K562 (cell line): ENCODE measurements at regions not wholly inside any gene's neighbourhood (a gene's known extent, or its start where the extent isn't known, plus 50 kb on each side); places are given as distances from the start of the nearest gene placed in this dataset.

Experiments used
- ATAC-seq: fragments of 200-7000 bp; cut with Tn5 transposase; 3 replicates; pipeline ENCODE4 v1.9.1; 2020; ENCODE audit warnings: moderate library complexity
- BruUV-seq: library from RNA; stranded (reverse); fragments of 400-500 nt; replicated peaks from 2 replicates; lab custom pipeline; 2021; lab: Mats Ljungman, UMichigan
- CTCF ChIA-PET: fragments of 300-600 bp; formaldehyde crosslinking; extraction: SDS; loops from one replicate; lab custom pipeline; 2021; ENCODE audit warnings: low intra/inter-chr PET ratio; lab: Yijun Ruan, JAX
- POLR2A ChIA-PET: fragments of 300-600, 350-650 bp; sonication (Branson Sonifier 250); formaldehyde crosslinking; extraction: SDS; loops from one replicate; lab custom pipeline; 2021; ENCODE audit warnings: antibody characterized with exemption, inconsistent platforms; lab: Yijun Ruan, JAX
- DNase-seq, 4 experiments: peaks; one replicate each; pipeline versions ENCODE4 v3.0.0 to v3.0.0-alpha.2; 2011 to 2018; ENCODE audit warnings: low spot score in 3 of 4, mixed read lengths in 3 of 4; ENCODE audit errors: extremely low read depth in 1 of 4
- FAIRE-seq: peaks from 2 replicates; lab custom pipeline; 2011; peaks lifted over from hg19 to GRCh38; lab: Jason Lieb, UNC
- H2AFZ ChIP-seq: 2 replicates; pipeline ENCODE4 v1.6.0; 2011; ENCODE audit warnings: low read depth, low read length, control low read depth, inconsistent platforms
- H3K27ac ChIP-seq: fragments of 200-600 bp; 3 replicates; pipeline ENCODE4 v1.8.0; 2011; ENCODE audit warnings: low read depth, mild to moderate bottlenecking, control low read depth, inconsistent platforms, low read length, moderate library complexity, mixed read lengths; ENCODE audit errors: extremely low read depth
- H3K27me3 ChIP-seq, 2 experiments: fragments of 300-600 bp in 1 of 2; 2 replicates in 1 of 2; 3 replicates in 1 of 2; pipeline versions ENCODE4 v1.6.0 to v1.8.0; 2011; ENCODE audit warnings: inconsistent platforms in 2 of 2, low read length in 2 of 2, mild to moderate bottlenecking in 1 of 2, mixed read lengths in 1 of 2, moderate library complexity in 1 of 2; ENCODE audit not compliant: control insufficient read depth in 2 of 2, insufficient read depth in 2 of 2
- H3K36me3 ChIP-seq: fragments of 300-600 bp; 3 replicates; pipeline ENCODE4 v1.8.0; 2011; ENCODE audit warnings: mild to moderate bottlenecking, low read length, inconsistent platforms; ENCODE audit not compliant: control insufficient read depth, insufficient read depth
- H3K4me1 ChIP-seq, 2 experiments: fragments of 200-600 bp in 1 of 2; replicated peaks in 1 of 2; 2 replicates in 1 of 2; 3 replicates in 1 of 2; pipeline versions ENCODE4 v1.5.1 to v1.8.0; 2011; ENCODE audit warnings: inconsistent platforms in 2 of 2, low read length in 2 of 2, mild to moderate bottlenecking in 1 of 2, mixed read lengths in 1 of 2, moderate library complexity in 1 of 2; ENCODE audit not compliant: control insufficient read depth in 2 of 2, insufficient read depth in 2 of 2
- H3K4me2 ChIP-seq: 2 replicates; pipeline ENCODE4 v1.6.1; 2011; ENCODE audit warnings: low read length, control low read depth, inconsistent platforms, mixed read lengths; ENCODE audit not compliant: insufficient read depth
- H3K4me3 ChIP-seq: fragments of 200-600 bp; sonication (generic), shearing (Covaris generic); 2 replicates; pipeline ENCODE4 v1.5.1; 2016; ENCODE audit warnings: control low read depth, inconsistent platforms
- H3K79me2 ChIP-seq: fragments of 200-600 bp; 3 replicates; pipeline ENCODE4 v1.8.0; 2011; ENCODE audit warnings: low read length, inconsistent platforms; ENCODE audit not compliant: control insufficient read depth, insufficient read depth
- H3K9ac ChIP-seq, 2 experiments: 2 replicates each; pipeline versions ENCODE4 v1.6.0 to v1.6.1; 2011; ENCODE audit warnings: low read depth in 2 of 2, low read length in 2 of 2, control low read depth in 1 of 2, inconsistent platforms in 1 of 2, mild to moderate bottlenecking in 1 of 2, mixed read lengths in 1 of 2; ENCODE audit not compliant: insufficient read depth in 1 of 2
- H3K9me1 ChIP-seq: one replicate; pipeline ENCODE4 v1.6.0; 2011; ENCODE audit warnings: inconsistent platforms, mild to moderate bottlenecking, low read length, moderate library complexity; ENCODE audit not compliant: control insufficient read depth, insufficient read depth
- H3K9me3 ChIP-seq: replicated peaks from 2 replicates; pipeline ENCODE4 v1.5.1; 2011; ENCODE audit warnings: low read depth, low read length, inconsistent platforms; ENCODE audit not compliant: control insufficient read depth, insufficient read depth
- H4K20me1 ChIP-seq: replicated peaks from 2 replicates; pipeline ENCODE4 v1.6.1; 2011; ENCODE audit warnings: low read length, inconsistent platforms, mixed read lengths; ENCODE audit not compliant: control insufficient read depth, insufficient read depth
- ATF3 ChIP-seq, 2 experiments: fragments of 450-650 bp in 1 of 2; sonication (generic) in 1 of 2; formaldehyde crosslinking in 1 of 2; IDR thresholded peaks in 1 of 2; conservative IDR thresholded peaks in 1 of 2; 2 replicates each; pipeline versions ENCODE4 v1.6.1 to v1.8.1; 2016 to 2023; ENCODE audit warnings: mild to moderate bottlenecking in 2 of 2, moderate library complexity in 2 of 2, inconsistent platforms in 1 of 2, missing genetic modification reagents in 1 of 2
- BRCA1 ChIP-seq, 2 experiments: fragments of 450-650 bp in 1 of 2; sonication (generic) in 1 of 2; formaldehyde crosslinking in 1 of 2; IDR thresholded peaks; 2 replicates each; pipeline versions ENCODE4 v1.5.0 to v1.6.1; 2017 to 2020; ENCODE audit warnings: mild to moderate bottlenecking in 1 of 2, missing genetic modification reagents in 1 of 2
- C11orf30 ChIP-seq: fragments of 450-650 bp; IDR thresholded peaks from 2 replicates; pipeline ENCODE4 v1.6.1; 2016; ENCODE audit warnings: low read depth, mild to moderate bottlenecking
- CEBPG ChIP-seq, 3 experiments: fragments of 200-800 bp in 1 of 3; sonication (Bioruptor generic) in 1 of 3; sonication (generic) in 1 of 3; formaldehyde crosslinking in 1 of 3; IDR thresholded peaks in 2 of 3; conservative IDR thresholded peaks in 1 of 3; 2 replicates each; pipeline versions ENCODE4 v1.6.1 to v1.8.0; 2016 to 2022; ENCODE audit warnings: missing compliant biosample characterization in 2 of 3, missing genetic modification characterization in 2 of 3, mild to moderate bottlenecking in 1 of 3, missing genetic modification reagents in 1 of 3
- GABPB1 ChIP-seq: sonication (generic); formaldehyde crosslinking; IDR thresholded peaks from 2 replicates; pipeline ENCODE4 v1.8.0; 2022; ENCODE audit warnings: mild to moderate bottlenecking, missing genetic modification reagents
- MBD2 ChIP-seq: sonication (generic); IDR thresholded peaks from 2 replicates; pipeline ENCODE4 v1.6.1; 2016; ENCODE audit warnings: low read depth, borderline replicate concordance
- PML ChIP-seq: IDR thresholded peaks from 2 replicates; pipeline ENCODE4 v1.6.1; 2012; ENCODE audit warnings: low read length, inconsistent platforms
- RAD21 ChIP-seq, 2 experiments: fragments of 250-450 bp in 1 of 2; fragments of 450-650 bp in 1 of 2; sonication (Bioruptor Pico) in 1 of 2; formaldehyde crosslinking in 1 of 2; IDR thresholded peaks in 1 of 2; conservative IDR thresholded peaks in 1 of 2; 2 replicates each; pipeline versions ENCODE4 v1.4.0 to v1.8.0; 2020 to 2022; ENCODE audit warnings: mild to moderate bottlenecking in 2 of 2, moderate library complexity in 1 of 2
- TRIM24 ChIP-seq, 2 experiments: fragments of 450-650 bp; IDR thresholded peaks; 2 replicates each; pipeline ENCODE4 v1.6.1; 2016
- ZBED1 ChIP-seq: IDR thresholded peaks from 2 replicates; pipeline ENCODE4 v1.6.1; 2014
- ZNF583 ChIP-seq: fragments of 250-450 bp; sonication (Bioruptor Pico); IDR thresholded peaks from 2 replicates; pipeline ENCODE4 v1.4.0; 2020
- WGBS: fragments of 100-300 bp; shearing (Covaris generic); methylation state at CpG from one replicate; pipeline ENCODE4 v1.1.6; 2016; ENCODE audit warnings: low coverage, mixed read lengths; ENCODE audit not compliant: insufficient coverage; ENCODE audit errors: missing lambda C conversion rate; 5-methylcytosine and 5-hydroxymethylcytosine counted together
- in situ Hi-C: fragments of 300-500 bp; cut with MboI; formaldehyde crosslinking; loops from 4 replicates; pipeline ENCODE4 v1.15.0; 2018; ENCODE audit warnings: inconsistent platforms, mixed read lengths
- intact Hi-C: fragments of 100-400 bp; cut with micrococcal nuclease; formaldehyde crosslinking; loops from 2 replicates; pipeline ENCODE4 v1.14.2; 2022
- TF ChIP-seq, protein P1 (sequence below): fragments of 450-650 bp; formaldehyde crosslinking; IDR thresholded peaks from 2 replicates; pipeline ENCODE4 v1.4.0; 2022; ENCODE audit warnings: mild to moderate bottlenecking, moderate library complexity
- TF ChIP-seq, protein P2 (sequence below): fragments of 450-650 bp; formaldehyde crosslinking; conservative IDR thresholded peaks from 2 replicates; pipeline ENCODE4 v1.4.0; 2022; ENCODE audit warnings: mild to moderate bottlenecking, missing genetic modification characterization
- TF ChIP-seq, protein P3 (sequence below), 2 experiments: fragments of 150-350 bp in 1 of 2; IDR thresholded peaks; 2 replicates each; pipeline ENCODE4 v1.6.1; 2012 to 2016; ENCODE audit warnings: low read depth in 2 of 2, low read length in 2 of 2, mild to moderate bottlenecking in 1 of 2, moderate library complexity in 1 of 2

GRCh38 chr4:187617113-187617512 lies 378.5 kb upstream of the ZFP42 start (continued):
- peak; percentile 71; the same call in 1 of the 2 replicates for TF ChIP-seq ATF3 (IDR thresholded peaks at IDR 0.05)
- TF ChIP-seq ATF3 (CRISPR knock-in tag; conservative IDR thresholded peaks at IDR 0.05): no peak
- peak; percentile 29 to 85; a peak in 2 of 4 replicates for TF ChIP-seq TRIM24 (IDR thresholded peaks at IDR 0.05)
- TF ChIP-seq ZNF583 (CRISPR knock-in tag): no peak
- TF ChIP-seq, protein P1, sequence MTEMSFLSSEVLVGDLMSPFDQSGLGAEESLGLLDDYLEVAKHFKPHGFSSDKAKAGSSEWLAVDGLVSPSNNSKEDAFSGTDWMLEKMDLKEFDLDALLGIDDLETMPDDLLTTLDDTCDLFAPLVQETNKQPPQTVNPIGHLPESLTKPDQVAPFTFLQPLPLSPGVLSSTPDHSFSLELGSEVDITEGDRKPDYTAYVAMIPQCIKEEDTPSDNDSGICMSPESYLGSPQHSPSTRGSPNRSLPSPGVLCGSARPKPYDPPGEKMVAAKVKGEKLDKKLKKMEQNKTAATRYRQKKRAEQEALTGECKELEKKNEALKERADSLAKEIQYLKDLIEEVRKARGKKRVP (CRISPR knock-in tag): peak; percentile 93
- no peak for TF ChIP-seq PML
- TF ChIP-seq CEBPG (CRISPR knock-in tag; IDR thresholded peaks at IDR 0.05): peak; percentile 54
- TF ChIP-seq CEBPG (tag; conservative IDR thresholded peaks at IDR 0.05 in 1 of 2, IDR thresholded peaks at IDR 0.05 in 1 of 2): peak; percentile 98

DNA sequence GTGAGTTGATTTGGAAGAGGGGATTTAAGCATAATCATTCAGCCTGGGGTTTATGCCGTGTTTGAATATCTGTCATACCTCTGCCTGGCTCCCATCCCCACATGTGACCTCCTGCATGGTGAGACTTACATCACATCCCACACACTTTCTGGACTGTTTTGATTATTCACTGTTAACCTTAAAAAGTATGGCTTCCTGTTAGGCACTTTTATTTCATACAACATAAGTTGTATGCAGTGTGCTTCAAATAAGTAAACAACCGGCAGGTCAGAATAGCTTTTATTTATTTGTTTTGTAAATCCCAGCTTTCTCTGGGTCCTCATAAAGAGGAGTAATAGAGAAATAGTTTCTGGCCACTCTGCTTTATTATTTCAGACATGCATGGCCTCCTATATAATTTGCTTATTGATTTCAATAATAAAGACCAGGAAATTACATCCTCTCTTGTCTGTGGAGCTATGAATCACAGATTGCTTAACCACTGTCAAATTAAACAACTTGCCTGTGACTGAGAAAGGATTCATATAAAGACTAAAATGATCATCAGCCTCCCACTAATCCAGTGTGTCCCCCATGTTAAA lies 376.8 kb upstream of the ZFP42 start:
- ChIA-PET POLR2A (interaction anchor here (0.6 kb wide), 1 partner anchor 11 kb away, joined by 3 read pairs; no protein-coding TSS in a partner anchor), CTCF (no interaction called here)
- no peaks in the 10 kb centered on the region for H3K79me2 ChIP-seq
- H3K9ac ChIP-seq: no peak overlapping the region
- no TSS peak for BruUV-seq
- H3K4me1 ChIP-seq: no peaks in the 10 kb centered on the region
- intact Hi-C loops (no loop called here), in situ Hi-C loops (no loop called here)
- H3K4me2 ChIP-seq: no peak overlapping the region
- FAIRE-seq (no peak), ATAC-seq (no peak), DNase-seq (no peak)
- no peaks in the 10 kb centered on the region for H3K36me3 ChIP-seq
- H3K9me3 ChIP-seq: no peaks in the 10 kb centered on the region; the same call in 1 of the 2 replicates
- H3K27me3 ChIP-seq: no peaks in the 10 kb centered on the region
- H3K4me3 ChIP-seq: no peak overlapping the region
- no peaks in the 10 kb centered on the region for H3K9me1 ChIP-seq
- no peak overlapping the region for H2AFZ ChIP-seq
- H3K27ac ChIP-seq: no peak overlapping the region
- WGBS: 7% methylated on average over 2 of the region's 2 CpGs
- H4K20me1 ChIP-seq: no peaks in the 10 kb centered on the region
- TF ChIP-seq C11orf30: no peak
- no peak for TF ChIP-seq RAD21 (CRISPR knock-in tag; conservative IDR thresholded peaks at IDR 0.05 in 1 of 2, IDR thresholded peaks at IDR 0.05 in 1 of 2)
- TF ChIP-seq, protein P2, sequence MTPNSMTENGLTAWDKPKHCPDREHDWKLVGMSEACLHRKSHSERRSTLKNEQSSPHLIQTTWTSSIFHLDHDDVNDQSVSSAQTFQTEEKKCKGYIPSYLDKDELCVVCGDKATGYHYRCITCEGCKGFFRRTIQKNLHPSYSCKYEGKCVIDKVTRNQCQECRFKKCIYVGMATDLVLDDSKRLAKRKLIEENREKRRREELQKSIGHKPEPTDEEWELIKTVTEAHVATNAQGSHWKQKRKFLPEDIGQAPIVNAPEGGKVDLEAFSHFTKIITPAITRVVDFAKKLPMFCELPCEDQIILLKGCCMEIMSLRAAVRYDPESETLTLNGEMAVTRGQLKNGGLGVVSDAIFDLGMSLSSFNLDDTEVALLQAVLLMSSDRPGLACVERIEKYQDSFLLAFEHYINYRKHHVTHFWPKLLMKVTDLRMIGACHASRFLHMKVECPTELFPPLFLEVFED (CRISPR knock-in tag): no peak
- TF ChIP-seq ZBED1: no peak
- TF ChIP-seq MBD2: no peak
- TF ChIP-seq GABPB1 (CRISPR knock-in tag): no peak
- TF ChIP-seq BRCA1 (IDR thresholded peaks at IDR 0.05): no peak
- TF ChIP-seq BRCA1 (CRISPR knock-in tag; IDR thresholded peaks at IDR 0.05): no peak
- TF ChIP-seq, protein P3, sequence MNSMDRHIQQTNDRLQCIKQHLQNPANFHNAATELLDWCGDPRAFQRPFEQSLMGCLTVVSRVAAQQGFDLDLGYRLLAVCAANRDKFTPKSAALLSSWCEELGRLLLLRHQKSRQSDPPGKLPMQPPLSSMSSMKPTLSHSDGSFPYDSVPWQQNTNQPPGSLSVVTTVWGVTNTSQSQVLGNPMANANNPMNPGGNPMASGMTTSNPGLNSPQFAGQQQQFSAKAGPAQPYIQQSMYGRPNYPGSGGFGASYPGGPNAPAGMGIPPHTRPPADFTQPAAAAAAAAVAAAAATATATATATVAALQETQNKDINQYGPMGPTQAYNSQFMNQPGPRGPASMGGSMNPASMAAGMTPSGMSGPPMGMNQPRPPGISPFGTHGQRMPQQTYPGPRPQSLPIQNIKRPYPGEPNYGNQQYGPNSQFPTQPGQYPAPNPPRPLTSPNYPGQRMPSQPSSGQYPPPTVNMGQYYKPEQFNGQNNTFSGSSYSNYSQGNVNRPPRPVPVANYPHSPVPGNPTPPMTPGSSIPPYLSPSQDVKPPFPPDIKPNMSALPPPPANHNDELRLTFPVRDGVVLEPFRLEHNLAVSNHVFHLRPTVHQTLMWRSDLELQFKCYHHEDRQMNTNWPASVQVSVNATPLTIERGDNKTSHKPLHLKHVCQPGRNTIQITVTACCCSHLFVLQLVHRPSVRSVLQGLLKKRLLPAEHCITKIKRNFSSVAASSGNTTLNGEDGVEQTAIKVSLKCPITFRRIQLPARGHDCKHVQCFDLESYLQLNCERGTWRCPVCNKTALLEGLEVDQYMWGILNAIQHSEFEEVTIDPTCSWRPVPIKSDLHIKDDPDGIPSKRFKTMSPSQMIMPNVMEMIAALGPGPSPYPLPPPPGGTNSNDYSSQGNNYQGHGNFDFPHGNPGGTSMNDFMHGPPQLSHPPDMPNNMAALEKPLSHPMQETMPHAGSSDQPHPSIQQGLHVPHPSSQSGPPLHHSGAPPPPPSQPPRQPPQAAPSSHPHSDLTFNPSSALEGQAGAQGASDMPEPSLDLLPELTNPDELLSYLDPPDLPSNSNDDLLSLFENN (IDR thresholded peaks at IDR 0.05; ENCODE audit: low read depth in 2 of 2, low read length in 2 of 2): no peak
